ENCODE measurements at regions not wholly inside any gene's neighbourhood (a gene's known extent, or its start where the extent isn't known, plus 50 kb on each side); places are given as distances from the start of the nearest gene placed in this dataset.

GRCh38 chr3:4125576-4125975 lies 177.6 kb upstream of the SETMAR start:
- DNase-seq = no peak
- WGBS, 2 donors = 93 to 94% methylated on average over 3 of the region's 3 CpGs
- no peak overlapping the region for H3K4me3 ChIP-seq
- H3K4me1 ChIP-seq = no peaks in the 10 kb centered on the region
- intact Hi-C loops (cut with DNase I) = no loop called here
- no peaks in the 10 kb centered on the region for H3K36me3 ChIP-seq
- H3K27me3 ChIP-seq = no peaks in the 10 kb centered on the region
- TF ChIP-seq EP300 (IDR thresholded peaks at IDR 0.05) = no peak
- no peak for TF ChIP-seq POLR2A (IDR thresholded peaks at IDR 0.05)
- TF ChIP-seq CTCF (IDR thresholded peaks at IDR 0.05) = no peak
- no peak for TF ChIP-seq POLR2AphosphoS5 (IDR thresholded peaks at IDR 0.05)
- peaks cover 0 to 5% (median under 1%) of the 10 kb centered on the region in 4 donors for H3K9me3 ChIP-seq
- H3K27ac ChIP-seq = no peak overlapping the region

GRCh38 chr3:4138150-4138785 lies 164.9 kb upstream of the SETMAR start:
- Histone ChIP-seq H3K27me3 (no peaks in the 10 kb centered on the region), H3K4me1 (no peaks in the 10 kb centered on the region), H3K4me3 (no peak overlapping the region), H3K36me3 (no peaks in the 10 kb centered on the region), H3K9me3 (no peaks in the 10 kb centered on the region), H3K27ac (no peak overlapping the region)
- WGBS, 2 donors = 85 to 87% methylated on average over 3 of the region's 3 CpGs
- intact Hi-C loops (cut with DNase I) = no loop called here
- no peak for DNase-seq
- TF ChIP-seq POLR2AphosphoS5 (IDR thresholded peaks at IDR 0.05) (no peak), POLR2A (IDR thresholded peaks at IDR 0.05) (no peak), CTCF (IDR thresholded peaks at IDR 0.05) (no peak), EP300 (IDR thresholded peaks at IDR 0.05) (no peak)

DNA sequence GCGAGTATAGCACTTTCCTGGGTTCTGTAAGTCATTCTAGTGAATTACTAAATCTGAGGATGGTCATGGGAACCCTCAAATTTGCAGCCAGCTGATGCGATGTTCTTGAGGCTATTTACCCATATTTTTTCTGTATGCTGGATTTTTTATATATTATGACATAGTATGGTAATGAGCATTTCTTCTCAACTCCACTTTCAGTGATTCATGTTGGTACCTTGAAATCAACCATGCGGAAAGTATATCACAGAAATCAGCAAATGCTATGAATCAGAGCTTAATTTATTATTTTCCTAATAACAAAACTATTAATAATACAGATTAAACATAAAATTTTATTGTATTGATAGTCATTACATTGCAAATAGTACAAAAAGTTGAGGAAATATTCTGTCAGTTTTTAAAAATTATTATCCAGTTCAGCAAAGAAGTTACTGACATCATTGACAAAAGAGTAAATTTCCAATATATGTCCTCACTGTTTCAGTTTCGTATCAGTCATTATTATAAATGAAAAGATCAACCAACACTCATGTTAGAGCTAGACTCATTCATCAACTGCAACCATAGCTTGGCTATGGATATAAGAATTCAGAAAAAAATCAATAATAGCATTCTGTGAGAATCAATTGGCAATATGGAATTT lies 164.3 kb upstream of the SETMAR start:
- DNase-seq = no peak
- Histone ChIP-seq H3K27me3 (no peaks in the 10 kb centered on the region), H3K27ac (no peak overlapping the region), H3K4me3 (no peak overlapping the region), H3K9me3 (no peaks in the 10 kb centered on the region), H3K36me3 (no peaks in the 10 kb centered on the region), H3K4me1 (no peaks in the 10 kb centered on the region)
- 91 to 92% methylated on average over 4 of the region's 4 CpGs for WGBS, 2 donors
- no peak for TF ChIP-seq POLR2AphosphoS5 (IDR thresholded peaks at IDR 0.05)
- TF ChIP-seq EP300 (IDR thresholded peaks at IDR 0.05) = no peak
- TF ChIP-seq CTCF (IDR thresholded peaks at IDR 0.05) = no peak
- TF ChIP-seq POLR2A (IDR thresholded peaks at IDR 0.05) = no peak
- intact Hi-C loops (cut with DNase I) = no loop called here

- Histone ChIP-seq H3K9me3 (no peaks in the 10 kb centered on the region), H3K4me3 (no peak overlapping the region), H3K27me3 (no peaks in the 10 kb centered on the region), H3K36me3 (no peaks in the 10 kb centered on the region), H3K4me1 (no peaks in the 10 kb centered on the region), H3K27ac (no peak overlapping the region)
- TF ChIP-seq POLR2A (IDR thresholded peaks at IDR 0.05) (no peak), EP300 (IDR thresholded peaks at IDR 0.05) (no peak), POLR2AphosphoS5 (IDR thresholded peaks at IDR 0.05) (no peak), CTCF (IDR thresholded peaks at IDR 0.05) (no peak)
- no peak for DNase-seq
- intact Hi-C loops (cut with DNase I) = no loop called here
- 27 to 43% methylated on average over 3 of the region's 3 CpGs for WGBS, 2 donors
Observed at GRCh38 chr3:4139462-4140140, 163.6 kb upstream of the SETMAR start.
